Fibroblast of villous mesenchyme (primary cell): ENCODE measurements at regions not wholly inside any gene's neighbourhood (a gene's known extent, or its start where the extent isn't known, plus 50 kb on each side); places are given as distances from the start of the nearest gene placed in this dataset.

Experiments
- DNase-seq: peaks from one replicate; pipeline ENCODE4 v3.0.0-alpha.2; 2010; ENCODE audit warnings: low read depth
- H3K4me3 ChIP-seq: 2 replicates; pipeline ENCODE4 v1.5.1; 2011; ENCODE audit warnings: low read depth, mild to moderate bottlenecking, low read length
- TF ChIP-seq, protein P1 (sequence below): IDR thresholded peaks from 2 replicates; pipeline ENCODE4 v1.5.1; 2012; ENCODE audit warnings: low read depth, mild to moderate bottlenecking, low read length; ENCODE audit not compliant: insufficient read depth

DNA sequence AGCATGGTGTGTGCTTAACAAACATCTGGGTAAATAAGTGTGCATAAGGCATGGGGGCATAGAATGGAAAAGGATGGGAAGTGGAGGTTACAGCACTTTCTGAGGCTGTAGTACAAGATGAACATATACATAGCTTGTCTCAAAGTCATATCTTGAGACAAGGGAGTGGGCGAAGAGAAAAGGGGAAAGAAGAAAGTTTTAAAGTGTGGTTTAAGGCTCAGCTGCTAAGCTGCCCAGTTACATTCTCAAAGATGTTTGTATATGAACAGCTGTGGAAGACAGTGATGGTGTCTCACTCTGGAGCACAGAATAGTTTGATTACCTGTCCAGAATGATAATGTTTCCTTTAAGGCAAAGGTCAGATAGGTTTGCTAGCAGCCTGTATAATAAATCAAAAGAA is 61.9 kb upstream of the LANCL2 start:
- DNase-seq: no peak
- TF ChIP-seq, protein P1, sequence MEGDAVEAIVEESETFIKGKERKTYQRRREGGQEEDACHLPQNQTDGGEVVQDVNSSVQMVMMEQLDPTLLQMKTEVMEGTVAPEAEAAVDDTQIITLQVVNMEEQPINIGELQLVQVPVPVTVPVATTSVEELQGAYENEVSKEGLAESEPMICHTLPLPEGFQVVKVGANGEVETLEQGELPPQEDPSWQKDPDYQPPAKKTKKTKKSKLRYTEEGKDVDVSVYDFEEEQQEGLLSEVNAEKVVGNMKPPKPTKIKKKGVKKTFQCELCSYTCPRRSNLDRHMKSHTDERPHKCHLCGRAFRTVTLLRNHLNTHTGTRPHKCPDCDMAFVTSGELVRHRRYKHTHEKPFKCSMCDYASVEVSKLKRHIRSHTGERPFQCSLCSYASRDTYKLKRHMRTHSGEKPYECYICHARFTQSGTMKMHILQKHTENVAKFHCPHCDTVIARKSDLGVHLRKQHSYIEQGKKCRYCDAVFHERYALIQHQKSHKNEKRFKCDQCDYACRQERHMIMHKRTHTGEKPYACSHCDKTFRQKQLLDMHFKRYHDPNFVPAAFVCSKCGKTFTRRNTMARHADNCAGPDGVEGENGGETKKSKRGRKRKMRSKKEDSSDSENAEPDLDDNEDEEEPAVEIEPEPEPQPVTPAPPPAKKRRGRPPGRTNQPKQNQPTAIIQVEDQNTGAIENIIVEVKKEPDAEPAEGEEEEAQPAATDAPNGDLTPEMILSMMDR: no peak
- H3K4me3 ChIP-seq: no peak overlapping the region

DNA sequence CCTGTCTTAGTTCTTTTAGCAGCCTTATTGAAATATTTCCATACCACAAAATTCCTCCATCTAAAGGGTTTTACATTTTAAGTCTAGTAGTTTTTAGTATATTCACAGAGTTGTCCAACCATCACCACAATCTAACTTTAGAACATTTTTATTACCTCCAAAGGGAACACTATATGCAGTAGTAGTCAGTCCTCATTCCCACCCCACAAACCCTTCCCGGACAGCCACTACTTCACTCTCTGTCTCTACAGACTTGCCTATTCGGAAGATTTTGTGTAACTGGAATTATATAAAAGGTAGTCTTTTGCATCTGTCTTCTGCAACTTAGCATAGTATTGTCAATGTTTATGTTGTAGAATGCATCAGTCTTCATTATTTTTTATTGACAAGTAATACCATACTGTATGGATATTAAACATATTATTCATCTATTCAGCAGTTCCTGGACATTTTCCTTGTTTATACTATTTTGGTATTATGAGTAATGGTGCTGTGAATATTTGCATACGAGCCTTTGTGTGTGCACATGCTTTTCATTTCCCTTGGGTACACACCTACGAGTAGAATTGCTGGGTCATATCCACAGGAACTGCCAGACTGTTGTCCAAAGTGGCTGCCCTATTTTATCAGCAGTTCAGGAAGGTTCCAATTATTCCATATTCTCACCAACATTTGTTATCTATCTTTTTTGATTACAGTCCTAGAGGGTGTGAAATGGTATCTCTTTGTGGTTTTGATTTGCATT is 60.9 kb upstream of the LANCL2 start:
- TF ChIP-seq, protein P1: no peak
- H3K4me3 ChIP-seq: no peak overlapping the region
- DNase-seq: no peak

DNA sequence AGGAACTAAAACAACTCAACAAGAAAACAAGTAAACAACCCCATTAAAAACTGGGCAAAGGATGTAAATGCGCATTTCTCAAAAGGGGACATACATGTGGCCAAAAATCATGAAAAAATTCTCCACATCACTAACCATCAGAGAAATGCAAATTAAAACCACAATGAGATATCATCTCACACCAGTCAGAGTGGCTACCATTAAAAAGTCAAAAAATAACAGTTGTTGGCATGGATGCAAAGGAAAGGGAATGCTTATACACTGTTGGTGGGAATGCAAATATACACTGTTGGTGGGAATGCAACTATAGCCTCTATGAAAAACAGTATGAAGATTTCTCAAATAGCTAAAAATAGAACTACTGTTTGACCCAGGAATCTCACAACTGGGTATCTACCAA is 60.0 kb upstream of the LANCL2 start:
- no peak overlapping the region for H3K4me3 ChIP-seq
- DNase-seq: no peak
- TF ChIP-seq, protein P1: no peak

DNA sequence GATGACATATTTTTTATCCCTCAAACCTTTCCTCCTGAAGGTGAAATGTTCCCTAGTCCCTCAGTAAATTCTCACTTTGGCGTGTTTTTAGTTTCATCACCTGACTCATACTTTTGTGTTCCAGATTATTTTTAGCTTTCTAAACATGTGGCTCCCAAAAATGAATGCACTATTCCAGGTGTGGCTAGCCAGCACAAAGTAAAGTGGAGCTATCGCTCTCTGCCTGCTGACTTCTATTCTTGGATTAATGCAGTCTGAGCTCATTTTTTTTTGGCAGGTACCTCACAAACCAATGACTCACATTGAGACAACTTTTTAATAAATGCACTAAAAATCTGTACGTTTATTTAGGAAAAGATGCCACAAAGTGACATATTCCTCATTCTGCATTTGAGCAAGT is 58.8 kb upstream of the LANCL2 start:
- no peak for DNase-seq
- TF ChIP-seq, protein P1: no peak
- no peak overlapping the region for H3K4me3 ChIP-seq

DNA sequence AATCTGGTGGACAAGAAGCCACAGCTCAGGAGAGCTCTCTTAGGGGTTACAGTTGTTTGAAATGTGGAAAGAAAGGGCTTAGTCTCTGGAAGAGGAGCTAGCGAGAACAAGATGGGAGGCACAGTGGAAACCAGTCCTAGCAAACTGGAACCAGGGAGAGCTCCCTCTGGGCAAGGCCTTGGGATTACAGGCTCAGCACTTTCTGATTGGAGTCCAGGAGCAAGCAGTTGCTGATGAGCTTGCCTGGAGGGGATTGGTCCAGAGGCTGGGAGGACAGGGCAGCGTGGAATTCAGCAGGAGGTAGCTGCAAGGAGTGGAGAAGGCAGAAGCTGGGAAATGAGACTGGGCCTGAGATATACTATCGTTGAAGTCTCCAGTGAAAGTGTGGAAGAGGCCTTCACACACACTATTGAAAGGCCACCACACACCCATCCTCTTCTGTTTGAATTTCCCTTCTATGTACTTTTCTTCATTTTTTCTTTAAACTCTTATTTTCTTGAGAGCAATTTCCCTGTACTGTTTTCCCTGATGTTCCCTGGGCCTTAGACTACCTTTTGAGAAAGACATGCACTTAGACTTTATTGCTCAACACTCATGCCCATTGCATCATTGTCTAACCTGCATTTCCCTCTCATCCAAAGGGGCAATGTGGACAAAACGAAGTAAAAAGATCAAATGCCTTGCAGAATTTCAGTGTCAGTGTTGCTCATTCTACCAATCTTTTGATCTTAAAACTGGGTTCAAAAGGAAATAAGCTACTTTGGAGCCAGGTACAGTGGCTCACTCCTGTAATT is 57.8 kb upstream of the LANCL2 start:
- TF ChIP-seq, protein P1: peak; percentile 21
- peak; percentile 7 for DNase-seq
- no peak overlapping the region for H3K4me3 ChIP-seq

DNA sequence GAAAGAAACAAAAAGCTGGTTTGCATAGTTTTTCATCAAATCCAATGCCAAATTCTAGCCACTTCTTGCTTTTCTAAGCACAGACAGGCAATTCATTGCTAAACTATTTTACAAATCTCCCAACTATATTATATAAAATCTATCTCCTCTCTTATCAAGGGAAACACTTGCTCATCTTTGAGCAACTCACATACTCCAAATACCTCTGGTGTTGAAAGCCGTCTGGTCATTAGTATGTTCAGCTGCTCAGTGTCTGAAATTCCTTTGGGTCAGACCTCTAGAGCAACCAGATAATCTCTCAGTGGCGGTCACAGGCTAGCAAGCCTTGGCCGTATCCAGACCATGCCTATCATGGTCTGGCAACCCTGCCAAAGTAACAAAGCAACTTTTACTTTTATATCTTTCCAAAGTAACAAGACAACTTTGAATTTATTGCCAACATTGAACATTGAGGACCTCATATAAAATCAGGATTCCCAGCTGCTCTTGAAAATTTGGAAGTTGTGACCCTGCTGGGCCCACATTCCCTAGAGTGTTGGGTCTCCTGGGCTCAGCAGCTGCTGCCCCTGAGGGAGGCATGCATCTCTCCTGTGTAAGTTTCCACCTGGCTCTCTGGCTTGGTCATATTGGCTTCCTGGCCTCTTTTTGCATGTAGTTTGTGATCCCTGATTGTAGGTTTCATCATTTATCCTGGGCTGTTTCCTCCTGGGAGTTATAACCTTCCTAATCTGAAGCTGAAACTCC is 56.8 kb upstream of the LANCL2 start:
- peak; percentile 90 for DNase-seq
- TF ChIP-seq, protein P1: no peak

More for the DNA sequence above, 56.8 kb upstream of the LANCL2 start:
- H3K4me3 ChIP-seq: no peak overlapping the region
